Dedifferentiated amniotic fluid mesenchymal stem cell (primary cell): ENCODE measurements at regions not wholly inside any gene's neighbourhood (a gene's known extent, or its start where the extent isn't known, plus 50 kb on each side); places are given as distances from the start of the nearest gene placed in this dataset.

ENCODE experiments used
- DNase-seq: peaks from one replicate; pipeline ENCODE4 v3.0.0-alpha.2; 2016; ENCODE audit errors: extremely low spot score

DNA sequence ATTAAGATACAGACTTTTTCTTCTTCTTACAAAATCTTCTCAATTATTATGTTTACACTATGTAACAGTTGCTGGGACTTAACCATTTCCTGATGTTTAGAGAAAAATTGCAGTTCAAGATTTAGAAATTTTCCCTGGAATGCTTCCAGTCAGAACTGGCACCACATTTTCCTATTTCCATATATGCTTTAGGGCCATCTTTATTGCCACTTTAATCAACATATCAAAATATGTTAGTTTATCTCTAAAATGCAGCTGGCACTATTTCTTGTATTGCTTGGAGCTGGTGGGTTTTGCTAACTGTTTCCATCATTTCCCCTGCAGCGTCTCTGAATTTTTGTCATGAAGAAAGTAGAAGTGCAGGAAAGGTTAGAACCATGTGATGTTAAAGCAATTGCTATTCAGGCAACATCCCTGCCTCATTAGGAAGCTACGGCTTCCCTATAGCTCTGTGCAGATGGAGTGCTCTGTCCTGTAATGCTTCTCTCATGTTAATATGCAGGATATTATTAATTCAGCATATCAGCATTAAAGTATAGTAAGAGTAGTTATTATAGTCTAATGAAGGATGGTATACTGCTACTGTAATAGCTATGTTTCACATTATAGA, 269.1 kb downstream of the MTRR start:
- no peak for DNase-seq

DNA sequence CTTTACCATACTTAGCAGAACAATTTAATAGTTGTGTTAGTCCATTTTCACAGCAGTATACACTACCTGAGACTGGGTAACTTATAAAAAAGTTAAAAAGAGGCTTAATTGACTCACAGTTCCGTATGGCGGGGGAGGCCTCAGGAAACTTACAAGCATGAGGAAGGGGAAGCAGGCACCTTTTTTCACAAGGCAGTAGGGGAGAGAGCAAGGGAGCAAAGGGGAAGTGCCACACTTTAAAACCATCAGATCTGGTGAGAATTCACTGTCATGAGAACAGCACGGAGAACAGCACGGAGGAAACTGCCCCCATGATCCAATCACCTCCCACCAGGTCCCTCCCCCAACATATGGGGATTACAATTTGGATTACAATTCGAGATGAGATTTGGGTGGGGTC, 269.9 kb downstream of the MTRR start:
- DNase-seq: no peak

DNA sequence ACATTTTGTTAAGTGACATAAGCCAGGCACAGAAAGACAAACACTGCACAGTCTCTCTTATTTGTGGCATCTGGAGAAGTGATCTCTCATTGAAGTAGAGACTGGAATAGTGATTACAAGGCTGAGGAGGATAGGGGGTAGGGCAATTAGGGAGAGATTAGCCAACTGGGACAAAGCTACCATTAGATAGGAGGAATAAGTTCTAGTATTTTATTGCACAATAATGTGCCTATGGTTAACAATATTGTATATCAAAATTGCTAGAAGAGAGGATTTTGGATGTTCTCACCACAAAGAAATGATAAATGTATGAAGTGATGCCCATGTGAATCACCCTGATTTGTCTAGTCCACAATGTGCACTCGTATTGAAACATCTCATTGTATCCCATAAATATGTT, 281.8 kb downstream of the MTRR start:
- DNase-seq: no peak

DNA sequence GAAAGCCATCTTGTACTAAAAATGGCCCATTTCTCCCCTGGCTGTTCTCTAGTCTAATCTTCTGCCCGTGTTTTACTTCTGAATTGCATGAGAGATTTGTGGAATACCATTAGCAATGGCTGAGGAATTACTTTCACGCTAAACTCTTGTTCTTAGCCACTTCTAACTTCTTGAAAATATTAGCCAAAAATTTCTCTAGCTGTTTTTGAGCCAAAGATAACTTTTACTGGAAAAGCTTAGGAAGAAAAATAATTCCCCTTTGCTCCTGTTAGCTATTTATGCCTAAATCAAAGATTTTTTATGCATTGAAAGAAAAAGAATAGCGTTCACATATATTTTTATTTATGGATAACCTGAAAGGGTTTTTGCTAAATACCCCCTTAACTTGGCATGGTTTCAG, 287.8 kb downstream of the MTRR start:
- no peak for DNase-seq

DNA sequence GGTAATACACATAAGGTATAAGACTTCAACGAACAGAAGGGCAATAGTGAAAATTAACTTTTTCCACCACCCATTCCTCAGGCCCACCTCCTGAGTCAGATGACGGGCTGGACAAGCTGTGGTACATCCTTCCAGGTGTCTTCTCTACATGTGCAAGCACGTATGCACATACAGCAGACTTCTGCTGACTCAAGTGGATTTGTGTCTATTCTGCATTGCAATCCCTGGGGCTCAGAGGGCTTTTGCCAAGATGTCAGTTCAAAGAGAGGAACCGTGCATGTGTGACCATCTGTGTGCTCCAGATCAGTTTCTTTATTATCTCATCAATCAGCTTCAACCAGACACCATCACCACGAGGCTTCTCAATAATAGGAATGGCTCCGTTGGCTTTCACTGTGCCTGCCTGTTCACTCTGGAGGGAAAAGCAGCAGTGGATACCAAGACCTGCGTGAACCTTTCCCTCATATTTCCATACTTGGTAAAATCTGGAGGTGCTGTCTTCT, 288.4 kb downstream of the MTRR start:
- no peak for DNase-seq

DNA sequence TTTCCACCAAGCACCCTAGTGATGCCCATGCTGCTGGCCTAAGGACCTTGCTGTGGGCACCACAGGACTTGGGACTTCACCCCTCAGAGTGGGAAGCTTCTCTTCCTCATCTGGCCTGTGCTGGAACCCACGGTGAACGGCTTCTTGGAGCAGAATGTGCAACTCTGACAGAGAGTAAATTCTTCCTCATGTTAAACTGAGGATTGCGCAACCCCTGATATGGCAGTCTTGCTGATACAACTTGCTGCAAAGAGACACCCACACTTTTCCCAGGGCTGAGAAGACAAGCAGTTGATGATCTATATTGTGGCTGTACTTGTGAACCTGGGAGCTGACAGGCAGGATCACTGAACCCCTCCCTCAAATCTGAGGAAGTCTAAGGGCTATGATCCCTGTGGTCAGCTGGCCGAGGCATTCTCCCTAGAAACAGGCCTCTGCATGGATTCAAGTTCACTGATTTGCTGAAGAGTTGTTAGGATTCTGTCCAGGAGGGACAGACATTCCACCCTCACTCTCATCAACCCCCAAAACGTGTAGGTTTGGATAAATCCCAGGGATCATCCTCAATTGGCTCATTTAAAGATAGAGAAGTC, 307.2 kb downstream of the MTRR start:
- no peak for DNase-seq

DNA sequence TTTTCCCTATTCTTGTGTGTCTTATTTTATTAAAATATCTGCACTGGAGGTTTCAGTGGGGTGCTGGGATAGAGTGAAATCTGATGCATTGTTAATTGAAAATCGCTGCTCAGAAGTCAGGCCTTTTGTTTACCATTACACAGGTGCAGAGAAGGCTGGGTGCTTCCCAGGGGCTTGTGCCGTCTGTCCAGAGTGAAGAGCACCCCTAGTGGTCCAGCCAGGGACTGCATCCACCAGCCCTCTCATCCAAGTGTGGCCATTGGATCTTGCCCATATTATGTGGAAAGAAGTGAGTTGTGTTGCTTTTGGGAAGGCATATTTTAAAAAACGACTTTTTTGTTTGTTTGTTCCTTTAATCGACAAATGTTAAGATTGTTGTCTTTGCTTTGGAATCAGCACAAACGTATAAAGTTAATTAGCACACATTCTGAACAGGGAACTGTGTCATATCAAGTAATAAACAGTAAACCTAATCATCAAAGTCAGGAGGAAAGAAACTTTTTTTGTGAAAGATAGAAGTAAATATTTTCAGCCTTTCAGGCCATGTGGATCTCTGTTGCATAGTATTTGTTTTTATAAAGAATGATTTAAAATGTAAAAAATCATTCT, 315.6 kb downstream of the MTRR start:
- DNase-seq: no peak

DNA sequence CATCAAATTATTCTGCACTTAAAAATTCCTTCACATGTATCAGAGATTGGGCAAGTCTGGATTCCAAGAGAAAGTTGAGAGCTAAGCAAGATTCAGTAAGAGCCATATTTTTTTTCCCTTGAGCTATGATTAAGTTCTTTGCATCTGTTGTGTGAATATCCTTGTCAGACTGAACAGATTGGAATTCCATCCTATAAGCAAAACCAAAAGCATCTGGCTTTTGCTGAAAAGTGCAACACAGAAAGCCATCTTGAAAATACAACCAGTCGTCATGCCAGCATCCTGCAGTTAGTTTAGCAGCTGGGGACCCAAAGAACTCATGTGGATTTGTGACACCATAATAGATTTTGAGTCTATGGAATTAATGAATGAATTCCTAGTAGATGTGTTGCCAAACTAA, 316.9 kb downstream of the MTRR start:
- no peak for DNase-seq

DNA sequence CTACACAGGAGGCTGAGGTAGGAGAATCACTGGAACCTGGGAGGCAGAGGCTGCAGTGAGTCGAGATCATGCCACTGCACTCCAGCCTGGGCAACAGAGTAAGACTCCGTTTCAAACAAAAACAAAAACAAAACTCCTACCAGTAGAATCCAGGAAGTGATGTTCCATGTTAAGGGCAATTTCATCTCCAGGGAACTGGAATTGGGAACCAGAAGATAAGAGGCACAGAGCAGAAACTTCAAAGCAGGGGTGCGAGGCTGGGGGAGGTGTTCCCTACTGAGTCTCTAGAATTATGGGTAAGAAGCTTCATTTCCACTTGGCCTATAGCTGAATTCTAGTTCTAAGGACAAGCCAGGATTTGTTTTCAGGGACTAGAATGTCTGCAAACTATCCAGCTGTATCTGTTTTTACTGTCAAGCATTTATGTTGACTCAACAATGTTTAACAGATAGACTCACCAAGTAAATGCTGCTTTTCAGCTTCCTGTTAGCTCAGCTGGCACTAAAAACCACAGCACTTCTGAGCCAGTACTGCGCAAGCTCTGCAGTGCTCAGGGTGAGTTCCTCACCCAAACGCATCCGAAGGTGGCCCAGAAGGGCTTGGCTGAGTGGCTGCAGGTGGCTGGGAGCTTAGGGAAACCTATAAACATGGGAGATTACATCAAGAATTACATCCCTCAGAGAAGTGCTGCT, 320.1 kb downstream of the MTRR start:
- DNase-seq: no peak

DNA sequence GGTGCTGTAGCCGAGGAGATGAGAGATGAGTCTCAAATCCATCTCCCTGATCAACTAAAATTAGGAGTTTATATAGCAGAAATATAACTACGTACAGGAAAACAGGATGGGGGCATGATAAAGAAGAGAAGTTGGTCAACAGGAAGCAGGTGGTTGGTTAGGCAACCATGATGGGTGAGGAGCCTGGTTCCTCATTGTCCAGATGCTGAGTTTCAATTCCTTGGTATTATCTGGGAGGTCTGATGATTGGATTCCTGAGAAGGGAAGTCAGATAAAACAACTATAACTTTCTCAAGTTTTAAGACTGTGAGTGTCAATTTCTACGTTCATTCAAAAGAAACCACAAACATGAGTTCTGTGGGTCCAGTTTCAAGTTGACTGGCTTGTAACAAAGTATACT, 323.9 kb downstream of the MTRR start:
- DNase-seq: no peak

DNA sequence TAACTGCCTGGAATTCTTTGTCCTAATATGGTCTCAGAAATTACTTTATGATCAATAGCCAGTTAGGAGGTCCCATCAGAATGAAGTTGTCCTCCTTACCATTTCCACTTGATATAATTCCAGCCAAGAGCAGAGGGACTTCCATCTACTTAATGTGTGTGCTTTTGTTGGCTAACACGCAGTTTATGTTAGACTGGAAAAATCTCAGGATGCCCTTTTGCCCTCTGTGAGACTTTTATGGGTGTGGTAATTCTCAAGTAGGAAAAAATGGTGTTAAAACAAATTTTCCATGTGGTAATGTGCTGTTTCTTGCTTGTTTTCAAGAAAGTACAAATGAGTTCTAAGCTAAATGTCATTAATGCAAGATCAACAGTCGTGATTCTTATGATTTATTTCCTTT, 327.1 kb downstream of the MTRR start:
- no peak for DNase-seq

DNA sequence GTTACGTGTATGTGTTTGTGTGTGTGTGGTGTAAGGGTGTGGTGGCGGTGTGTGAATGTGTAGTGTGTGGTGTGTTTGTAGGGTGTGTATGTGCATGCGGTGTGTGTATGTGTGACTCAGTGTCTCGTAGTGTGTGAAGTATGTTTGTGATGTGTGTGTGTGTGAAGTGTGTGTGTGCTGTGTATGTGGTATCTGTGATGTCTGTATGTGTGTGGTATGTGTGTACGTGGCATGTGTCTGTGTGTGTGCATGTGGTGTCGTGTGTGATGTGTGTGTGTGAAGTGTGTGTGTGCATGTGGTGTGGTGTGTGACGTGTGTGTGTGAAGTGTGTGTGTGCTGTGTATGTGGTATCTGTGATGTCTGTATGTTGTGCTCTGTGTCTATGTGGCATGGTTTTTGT, 339.4 kb downstream of the MTRR start:
- no peak for DNase-seq

DNA sequence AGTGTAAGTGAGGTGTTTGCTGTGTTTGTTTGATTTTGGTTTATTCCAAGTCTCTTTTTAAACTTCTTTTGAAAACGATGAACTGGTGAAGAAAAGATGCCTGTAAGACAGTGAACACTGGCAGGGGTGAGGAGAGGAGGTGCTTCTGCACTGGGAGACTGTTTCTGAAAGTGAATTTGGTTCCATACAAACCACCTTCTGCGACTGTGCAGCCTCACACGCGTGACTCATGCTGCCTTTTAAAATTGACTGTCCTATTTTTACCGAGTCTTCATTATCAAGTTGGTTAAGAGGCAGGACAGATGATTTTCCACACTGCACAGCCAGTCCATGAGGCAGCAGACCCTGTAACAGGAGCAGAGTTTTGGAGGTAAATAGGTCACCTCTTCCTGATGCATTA, 340.6 kb downstream of the MTRR start:
- no peak for DNase-seq

DNA sequence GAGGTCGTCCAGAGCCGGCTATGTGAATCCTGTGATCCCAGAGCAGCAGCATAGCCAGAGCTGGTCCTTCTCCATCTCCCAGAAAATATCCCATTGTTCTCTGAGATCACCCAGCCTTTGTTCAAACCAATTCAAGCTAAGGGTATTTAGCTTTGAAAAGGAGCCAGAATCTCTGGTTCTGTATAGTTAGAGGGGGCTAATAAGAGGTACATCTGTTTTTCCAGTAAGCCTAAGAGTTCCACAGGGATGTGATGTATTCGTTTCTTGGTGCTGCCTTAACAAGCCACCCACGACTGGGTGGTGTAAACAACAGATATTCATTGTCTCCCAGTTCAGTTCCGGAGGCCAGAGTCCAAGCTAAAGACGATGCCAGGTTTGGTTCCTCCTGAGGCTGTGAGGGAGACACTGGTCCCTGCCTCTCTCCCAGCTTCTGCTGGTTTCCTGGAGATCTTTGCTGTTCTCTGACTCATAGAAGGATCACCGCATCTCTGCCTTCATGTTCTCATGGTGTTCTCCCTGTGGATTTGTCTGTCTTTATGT, 344.8 kb downstream of the MTRR start:
- no peak for DNase-seq

DNA sequence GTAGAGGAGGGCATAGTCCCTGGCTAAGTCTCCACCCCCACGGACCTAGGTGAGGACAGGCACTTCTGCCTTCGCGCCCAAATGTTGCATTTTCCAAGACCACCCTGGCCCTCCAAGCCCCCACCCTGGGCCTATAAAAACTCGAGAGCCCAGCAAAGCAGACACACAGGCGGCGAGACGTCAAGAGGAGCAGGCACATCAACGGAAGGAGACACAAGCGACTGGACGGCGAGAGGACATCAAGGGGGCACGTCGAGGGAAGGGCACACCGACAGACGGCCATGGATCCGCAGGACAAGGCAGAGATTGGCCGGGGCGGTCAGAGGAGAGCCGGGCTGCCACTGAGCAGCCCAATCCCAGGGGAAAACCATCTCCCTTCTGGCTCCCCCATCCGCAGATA, 348.0 kb downstream of the MTRR start:
- no peak for DNase-seq

DNA sequence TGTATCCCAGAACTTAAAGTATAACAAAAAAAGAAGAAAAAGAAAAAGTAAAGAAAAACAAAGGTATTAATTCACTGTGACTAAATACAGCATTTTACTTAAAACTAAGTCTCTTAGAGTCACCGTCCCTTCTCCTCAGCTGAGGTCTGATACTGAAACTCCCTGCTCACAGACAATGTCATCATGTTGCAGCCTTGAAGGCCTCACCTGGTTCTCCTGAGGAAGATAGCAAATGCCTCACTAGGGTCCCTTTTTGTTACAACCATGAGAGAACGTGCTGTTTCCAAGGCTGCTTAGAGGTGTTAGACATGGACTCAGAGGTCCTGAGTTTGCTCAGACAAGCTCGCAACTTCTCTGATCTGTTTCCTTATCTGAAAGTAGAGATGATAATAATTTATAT, 357.2 kb downstream of the MTRR start:
- no peak for DNase-seq

DNA sequence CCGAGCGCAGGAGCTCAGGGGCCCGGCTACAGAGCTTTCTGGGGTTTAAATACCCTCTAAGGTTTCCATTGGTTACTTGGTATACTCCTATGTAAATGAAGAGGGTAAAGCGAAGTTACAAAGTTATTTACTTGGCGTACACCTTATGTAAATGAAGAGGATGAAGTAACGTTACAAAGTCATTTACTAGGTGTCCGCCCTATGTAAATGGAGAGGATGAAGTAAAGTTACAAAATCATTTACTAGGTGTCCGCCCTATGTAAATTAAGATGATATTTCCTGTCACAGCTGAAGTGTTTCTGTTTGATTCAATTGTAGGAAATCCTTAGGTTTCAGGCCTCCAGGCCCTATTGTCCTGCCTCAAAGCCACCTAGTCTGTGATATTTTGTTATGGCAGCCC, 358.2 kb downstream of the MTRR start:
- no peak for DNase-seq

DNA sequence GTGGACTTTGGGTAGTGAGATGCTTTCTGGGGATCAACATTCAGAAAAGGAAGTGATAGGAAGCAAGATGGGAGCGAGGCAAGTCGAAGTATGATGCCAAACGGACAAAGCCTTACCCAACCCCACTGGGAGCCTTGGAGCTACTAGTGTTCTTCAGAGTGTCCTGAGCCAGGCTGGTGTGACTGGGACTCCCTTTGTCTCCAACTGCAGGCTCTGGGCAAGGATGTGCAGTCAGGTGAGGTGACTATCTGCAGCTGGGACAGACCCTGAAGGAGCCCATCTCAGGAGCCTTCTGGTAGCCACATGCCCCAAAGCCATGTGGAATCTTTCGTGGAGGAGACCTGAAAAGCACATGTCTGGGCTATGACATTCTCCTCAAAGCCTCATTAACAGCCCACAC, 360.6 kb downstream of the MTRR start:
- DNase-seq: no peak

DNA sequence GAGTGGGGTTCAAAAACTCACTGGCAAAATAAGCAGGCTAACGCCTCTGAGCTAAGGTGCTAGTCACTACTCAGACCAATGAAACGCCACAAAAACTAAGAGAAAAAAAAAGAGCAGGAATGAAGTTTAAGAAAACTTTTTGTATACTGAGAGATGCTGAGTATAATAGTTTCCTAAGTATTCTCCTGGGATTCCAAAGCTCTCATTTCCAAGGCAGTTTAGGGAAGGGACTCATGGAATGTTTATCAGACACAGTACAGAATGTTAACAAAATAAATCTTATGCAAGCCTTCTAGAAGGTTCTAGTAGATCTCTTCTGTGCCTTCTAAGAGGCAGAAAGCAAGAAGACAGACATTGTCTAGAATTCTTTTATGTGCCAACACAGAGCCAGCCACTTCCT, 361.9 kb downstream of the MTRR start:
- no peak for DNase-seq

DNA sequence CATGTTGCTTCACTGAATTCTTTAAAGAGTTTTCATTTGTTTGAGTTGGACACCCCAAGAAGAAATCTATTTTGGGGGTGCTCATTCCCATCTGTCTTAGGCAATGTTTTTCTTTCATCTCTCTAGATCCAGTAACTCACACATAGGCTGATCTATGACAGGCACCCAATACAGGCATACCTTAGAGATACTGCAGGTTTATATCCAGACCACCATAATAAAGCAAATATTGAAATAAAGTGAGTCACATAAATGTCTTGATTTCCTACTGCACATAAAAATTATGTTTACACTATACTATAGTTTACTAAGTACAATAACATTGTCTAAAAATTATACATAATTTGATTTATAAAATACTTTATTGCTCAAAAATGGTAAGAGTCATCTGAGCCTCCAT, 364.5 kb downstream of the MTRR start:
- no peak for DNase-seq

DNA sequence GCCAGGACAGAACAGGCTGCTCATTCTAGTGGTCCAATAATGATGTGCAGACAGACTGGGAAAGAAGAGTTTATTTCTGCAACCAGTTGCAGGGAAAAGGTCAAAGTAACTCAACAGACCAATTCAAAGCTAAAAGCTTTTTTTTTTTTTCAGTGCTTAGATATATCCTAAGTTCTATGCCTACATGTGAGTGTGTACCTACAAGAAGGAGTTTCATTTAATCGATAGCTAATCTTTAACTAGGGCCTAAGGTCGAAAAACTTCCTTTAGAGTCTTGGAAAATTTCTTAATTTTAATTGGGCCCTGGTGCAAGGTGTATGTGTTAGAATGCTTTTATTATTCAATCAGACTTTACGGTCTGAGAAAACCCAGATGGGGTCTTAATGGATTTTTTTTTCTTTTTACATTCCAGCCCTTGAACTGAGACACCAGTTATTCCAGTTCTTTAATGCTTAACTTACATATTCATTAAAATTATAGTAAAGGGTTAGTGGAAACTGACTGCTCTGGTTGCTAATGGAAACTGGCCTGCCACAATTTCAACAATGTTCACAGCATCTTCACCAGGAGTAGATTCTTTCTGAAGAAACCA, 365.3 kb downstream of the MTRR start:
- no peak for DNase-seq

DNA sequence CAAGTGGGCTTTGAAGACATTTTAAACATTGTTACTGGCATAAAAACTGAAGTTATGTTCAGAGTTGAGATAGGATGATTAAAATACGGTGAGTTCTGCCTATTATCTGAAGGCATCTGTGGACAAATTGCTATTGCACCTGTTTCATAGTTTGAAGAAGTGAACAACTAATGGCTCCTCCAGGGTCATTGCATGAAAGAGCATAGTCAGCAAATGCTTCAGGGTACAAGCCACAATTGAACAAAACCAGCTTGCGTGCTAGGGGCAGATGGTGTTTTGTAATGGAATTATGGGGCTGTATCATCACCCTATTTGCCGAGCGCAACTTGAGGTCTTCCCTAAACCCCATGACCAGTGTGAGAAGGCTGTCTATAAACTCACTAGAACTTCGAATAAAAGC, 369.1 kb downstream of the MTRR start:
- DNase-seq: no peak
